SW 1271 (cell line): ENCODE measurements at regions not wholly inside any gene's neighbourhood (a gene's known extent, or its start where the extent isn't known, plus 50 kb on each side); places are given as distances from the start of the nearest gene placed in this dataset.

Source experiments
- DNase-seq, 2 experiments: peaks; one replicate each; lab custom pipeline; 2025; lab: John Stamatoyannopoulos, UW

GRCh38 chr2:19426941-19427340 lies 68.5 kb upstream of the OSR1 start:
- no peak for DNase-seq

- DNase-seq = no peak
Observed at GRCh38 chr2:19426144-19426543, 67.7 kb upstream of the OSR1 start.

- DNase-seq = no peak
Observed at GRCh38 chr2:19425419-19425818, 67.0 kb upstream of the OSR1 start.

DNA sequence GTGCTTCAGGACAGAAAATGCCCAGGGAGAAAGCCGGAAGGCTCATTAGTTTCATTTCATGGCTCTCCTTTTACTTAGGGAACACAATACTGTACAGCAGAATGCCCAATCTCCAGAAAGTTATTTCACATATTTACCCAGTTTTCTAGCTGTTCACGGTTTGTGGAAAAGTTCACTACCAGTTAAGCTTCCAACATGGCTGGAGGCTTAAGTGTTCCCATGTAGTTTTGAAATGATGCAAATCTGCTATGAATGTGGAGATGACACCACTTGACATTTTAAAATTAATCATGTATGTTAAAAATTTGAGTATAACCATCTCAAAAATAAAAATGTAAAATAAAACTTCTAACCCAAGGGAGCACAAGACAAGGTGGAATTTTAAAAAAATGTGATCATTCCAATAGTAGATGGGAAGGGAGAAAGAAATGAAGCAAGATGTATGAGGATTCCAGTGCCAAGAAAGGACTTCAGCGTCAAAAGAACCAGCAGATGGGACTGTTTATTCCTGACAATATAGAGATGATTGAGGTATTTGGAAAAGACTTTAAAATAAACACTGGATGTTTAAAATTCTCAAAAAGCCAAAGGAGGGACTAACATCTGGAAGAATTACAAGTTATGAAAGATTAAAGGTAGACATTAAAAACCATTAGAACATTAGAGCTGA lies 60.9 kb upstream of the OSR1 start:
- no peak for DNase-seq

GRCh38 chr2:19416784-19417684 lies 58.6 kb upstream of the OSR1 start:
- no peak for DNase-seq

DNA sequence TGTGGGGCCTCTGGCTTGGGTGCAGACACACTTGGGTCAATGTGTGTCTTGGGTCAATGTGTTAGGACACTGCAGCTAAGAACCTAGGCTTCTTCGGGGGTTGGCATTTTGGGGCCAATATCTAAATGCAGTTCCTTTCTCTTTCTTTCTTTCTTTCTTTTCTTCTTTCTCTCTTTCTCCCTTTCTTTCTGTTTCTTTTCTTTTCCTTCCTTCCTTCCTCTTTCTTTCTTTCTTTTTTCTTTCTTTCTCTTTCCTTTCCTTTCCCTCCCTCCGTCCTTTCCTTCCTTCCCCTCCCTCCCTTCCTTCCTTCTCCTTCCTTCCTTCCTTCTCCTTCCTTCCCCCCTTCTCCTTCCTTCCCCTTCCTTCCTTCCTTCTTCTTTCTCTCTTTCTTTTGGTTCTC lies 57.7 kb upstream of the OSR1 start:
- DNase-seq = no peak

DNA sequence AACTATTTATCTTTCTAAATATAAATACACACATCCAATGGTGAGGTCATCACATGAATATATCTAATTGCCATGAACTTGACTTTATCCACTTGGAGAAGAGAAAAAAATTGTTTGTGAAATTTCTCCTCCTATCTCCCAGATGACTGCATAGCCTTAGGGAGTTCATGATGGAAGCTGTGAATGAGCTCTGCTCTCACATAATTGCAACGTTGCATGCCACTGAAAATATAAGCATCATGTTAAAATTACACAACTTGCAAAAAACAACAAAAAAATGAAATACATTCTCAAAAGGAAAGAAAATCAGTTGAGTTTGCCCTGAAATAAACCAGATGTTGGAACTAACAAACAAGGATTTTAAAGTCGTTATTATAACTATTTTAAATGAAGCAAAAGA lies 50.6 kb upstream of the OSR1 start:
- DNase-seq = no peak

GRCh38 chr2:19408592-19408991 lies 50.2 kb upstream of the OSR1 start:
- no peak for DNase-seq
